HEK293 (cell line): ENCODE measurements at regions not wholly inside any gene's neighbourhood (a gene's known extent, or its start where the extent isn't known, plus 50 kb on each side); places are given as distances from the start of the nearest gene placed in this dataset.

Experiments
- ZNF19 ChIP-seq: fragments of 450-650 bp; formaldehyde crosslinking; IDR thresholded peaks from 2 replicates; pipeline ENCODE4; 2016; ENCODE audit warnings: missing biosample characterization, missing genetic modification characterization, low read depth
- TF ChIP-seq, protein P1 (sequence below): fragments of 450-650 bp; formaldehyde crosslinking; IDR thresholded peaks from 2 replicates; pipeline ENCODE4 v1.5.1; 2016; ENCODE audit warnings: missing biosample characterization, missing genetic modification characterization

DNA sequence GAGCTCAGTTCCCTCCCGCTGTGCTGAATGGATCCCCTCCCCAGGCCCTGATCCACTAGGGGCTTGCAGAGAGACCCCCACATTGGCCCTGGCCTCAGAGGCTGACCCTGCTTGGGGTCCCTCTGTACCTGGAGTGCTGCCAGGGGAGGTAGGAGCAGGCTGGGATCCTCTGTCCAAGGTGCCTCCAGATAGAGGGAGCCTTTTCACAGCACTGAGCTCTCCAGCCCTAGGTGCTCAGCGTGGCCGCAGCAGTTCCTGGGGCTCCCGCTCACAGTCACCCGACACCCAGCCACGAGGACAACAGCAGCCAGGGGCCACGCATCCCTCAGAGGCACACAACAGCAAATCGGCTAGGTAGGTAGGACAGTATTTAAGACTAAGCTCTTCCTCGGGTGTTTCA lies 62.2 kb upstream of the IRX2 start:
- no peak for TF ChIP-seq ZNF19 (tag by site-specific recombination)
- TF ChIP-seq, protein P1, sequence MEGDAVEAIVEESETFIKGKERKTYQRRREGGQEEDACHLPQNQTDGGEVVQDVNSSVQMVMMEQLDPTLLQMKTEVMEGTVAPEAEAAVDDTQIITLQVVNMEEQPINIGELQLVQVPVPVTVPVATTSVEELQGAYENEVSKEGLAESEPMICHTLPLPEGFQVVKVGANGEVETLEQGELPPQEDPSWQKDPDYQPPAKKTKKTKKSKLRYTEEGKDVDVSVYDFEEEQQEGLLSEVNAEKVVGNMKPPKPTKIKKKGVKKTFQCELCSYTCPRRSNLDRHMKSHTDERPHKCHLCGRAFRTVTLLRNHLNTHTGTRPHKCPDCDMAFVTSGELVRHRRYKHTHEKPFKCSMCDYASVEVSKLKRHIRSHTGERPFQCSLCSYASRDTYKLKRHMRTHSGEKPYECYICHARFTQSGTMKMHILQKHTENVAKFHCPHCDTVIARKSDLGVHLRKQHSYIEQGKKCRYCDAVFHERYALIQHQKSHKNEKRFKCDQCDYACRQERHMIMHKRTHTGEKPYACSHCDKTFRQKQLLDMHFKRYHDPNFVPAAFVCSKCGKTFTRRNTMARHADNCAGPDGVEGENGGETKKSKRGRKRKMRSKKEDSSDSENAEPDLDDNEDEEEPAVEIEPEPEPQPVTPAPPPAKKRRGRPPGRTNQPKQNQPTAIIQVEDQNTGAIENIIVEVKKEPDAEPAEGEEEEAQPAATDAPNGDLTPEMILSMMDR (tag by site-specific recombination), result no peak
